ENCODE measurements at regions not wholly inside any gene's neighbourhood (a gene's known extent, or its start where the extent isn't known, plus 50 kb on each side); places are given as distances from the start of the nearest gene placed in this dataset.

DNA sequence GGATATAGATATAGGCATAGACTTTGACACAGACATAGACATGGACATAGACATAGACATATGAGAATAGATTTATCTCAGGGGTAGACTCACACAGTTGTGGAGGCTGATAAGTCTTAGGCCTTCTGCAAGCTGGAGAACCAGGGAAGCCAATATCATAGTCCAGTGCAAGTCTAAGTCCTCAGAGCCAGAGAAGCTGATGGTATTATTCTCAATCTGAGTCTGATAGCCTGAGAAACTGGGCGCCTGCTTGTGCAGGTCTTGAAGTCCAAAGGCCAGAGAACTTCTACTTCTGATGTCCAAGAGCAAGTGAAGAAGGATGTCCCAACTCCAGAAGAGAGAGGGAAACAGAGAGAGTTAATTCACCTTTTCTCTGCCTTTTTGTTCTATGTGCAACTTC is 476.5 kb downstream of the SLC6A15 start:
- Histone ChIP-seq H3K79me2 (ENCODE audit: insufficient read depth, low read length) (no peaks in the 10 kb centered on the region), H3K27me3 (ENCODE audit: insufficient read depth, low read length, poor library complexity) (no peaks in the 10 kb centered on the region), H3K36me3 (ENCODE audit: insufficient read depth, low read length) (no peaks in the 10 kb centered on the region), H3K27ac (ENCODE audit: low read length) (no peak overlapping the region), H3K9ac (ENCODE audit: low read depth, low read length) (no peak overlapping the region), H3K4me1 (ENCODE audit: insufficient read depth, low read length) (no peaks in the 10 kb centered on the region), H3K9me3 (ENCODE audit: insufficient read depth, low read length, severe bottlenecking) (no peaks in the 10 kb centered on the region), H2AFZ (ENCODE audit: low read depth, low read length) (no peak overlapping the region), H3K4me3 (ENCODE audit: low read depth in 1 of 2, low read length in 2 of 2) (no peak overlapping the region), H4K20me1 (ENCODE audit: insufficient read depth, low read length) (no peaks in the 10 kb centered on the region), H3K4me2 (ENCODE audit: insufficient read depth, low read length) (no peak overlapping the region)
- TF ChIP-seq, protein P1, sequence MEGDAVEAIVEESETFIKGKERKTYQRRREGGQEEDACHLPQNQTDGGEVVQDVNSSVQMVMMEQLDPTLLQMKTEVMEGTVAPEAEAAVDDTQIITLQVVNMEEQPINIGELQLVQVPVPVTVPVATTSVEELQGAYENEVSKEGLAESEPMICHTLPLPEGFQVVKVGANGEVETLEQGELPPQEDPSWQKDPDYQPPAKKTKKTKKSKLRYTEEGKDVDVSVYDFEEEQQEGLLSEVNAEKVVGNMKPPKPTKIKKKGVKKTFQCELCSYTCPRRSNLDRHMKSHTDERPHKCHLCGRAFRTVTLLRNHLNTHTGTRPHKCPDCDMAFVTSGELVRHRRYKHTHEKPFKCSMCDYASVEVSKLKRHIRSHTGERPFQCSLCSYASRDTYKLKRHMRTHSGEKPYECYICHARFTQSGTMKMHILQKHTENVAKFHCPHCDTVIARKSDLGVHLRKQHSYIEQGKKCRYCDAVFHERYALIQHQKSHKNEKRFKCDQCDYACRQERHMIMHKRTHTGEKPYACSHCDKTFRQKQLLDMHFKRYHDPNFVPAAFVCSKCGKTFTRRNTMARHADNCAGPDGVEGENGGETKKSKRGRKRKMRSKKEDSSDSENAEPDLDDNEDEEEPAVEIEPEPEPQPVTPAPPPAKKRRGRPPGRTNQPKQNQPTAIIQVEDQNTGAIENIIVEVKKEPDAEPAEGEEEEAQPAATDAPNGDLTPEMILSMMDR (IDR thresholded peaks at IDR 0.05; ENCODE audit: borderline replicate concordance, extremely low read depth, low read length, poor library complexity, severe bottlenecking), result no peak
- TF ChIP-seq EZH2 (IDR thresholded peaks at IDR 0.05; ENCODE audit: borderline replicate concordance, low read depth, low read length, severe bottlenecking), result no peak
- DNase-seq (no peak), ATAC-seq (ENCODE audit: insufficient read depth, low read depth) (no peak)

DNA sequence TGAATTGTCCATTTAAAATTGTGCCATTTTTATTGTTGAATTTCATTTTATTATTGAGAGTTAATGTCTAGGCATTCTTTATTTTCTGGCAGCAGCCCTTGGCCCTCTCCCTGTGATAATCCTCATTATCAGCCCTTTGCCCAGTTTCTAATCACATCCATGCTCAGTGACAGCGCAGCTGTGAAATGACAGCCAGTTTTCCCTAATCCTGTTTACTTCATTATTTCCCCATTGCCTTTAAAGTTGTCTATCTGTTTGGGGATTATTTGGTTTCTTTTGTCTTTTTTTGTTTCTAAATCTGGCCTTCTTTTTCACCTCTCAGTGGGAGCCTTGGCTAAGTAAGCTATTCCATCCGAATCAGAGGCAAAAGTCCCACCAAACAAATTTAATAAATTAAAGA is 476.9 kb downstream of the SLC6A15 start:
- no peak overlapping the region for H3K4me3 ChIP-seq (ENCODE audit: low read depth in 1 of 2, low read length in 2 of 2)
- TF ChIP-seq EZH2 (IDR thresholded peaks at IDR 0.05; ENCODE audit: borderline replicate concordance, low read depth, low read length, severe bottlenecking), result no peak
- TF ChIP-seq, protein P1 (IDR thresholded peaks at IDR 0.05; ENCODE audit: borderline replicate concordance, extremely low read depth, low read length, poor library complexity, severe bottlenecking), result no peak
- no peaks in the 10 kb centered on the region for H3K4me1 ChIP-seq (ENCODE audit: insufficient read depth, low read length)
- no peaks in the 10 kb centered on the region for H3K27me3 ChIP-seq (ENCODE audit: insufficient read depth, low read length, poor library complexity)
- DNase-seq, result no peak
- H2AFZ ChIP-seq (ENCODE audit: low read depth, low read length), result no peak overlapping the region
- H4K20me1 ChIP-seq (ENCODE audit: insufficient read depth, low read length), result no peaks in the 10 kb centered on the region
- H3K9me3 ChIP-seq (ENCODE audit: insufficient read depth, low read length, severe bottlenecking), result no peaks in the 10 kb centered on the region
- H3K4me2 ChIP-seq (ENCODE audit: insufficient read depth, low read length), result no peak overlapping the region
- no peak overlapping the region for H3K9ac ChIP-seq (ENCODE audit: low read depth, low read length)
- H3K27ac ChIP-seq (ENCODE audit: low read length), result no peak overlapping the region
- no peaks in the 10 kb centered on the region for H3K79me2 ChIP-seq (ENCODE audit: insufficient read depth, low read length)
- no peaks in the 10 kb centered on the region for H3K36me3 ChIP-seq (ENCODE audit: insufficient read depth, low read length)
- no peak for ATAC-seq (ENCODE audit: insufficient read depth, low read depth)

DNA sequence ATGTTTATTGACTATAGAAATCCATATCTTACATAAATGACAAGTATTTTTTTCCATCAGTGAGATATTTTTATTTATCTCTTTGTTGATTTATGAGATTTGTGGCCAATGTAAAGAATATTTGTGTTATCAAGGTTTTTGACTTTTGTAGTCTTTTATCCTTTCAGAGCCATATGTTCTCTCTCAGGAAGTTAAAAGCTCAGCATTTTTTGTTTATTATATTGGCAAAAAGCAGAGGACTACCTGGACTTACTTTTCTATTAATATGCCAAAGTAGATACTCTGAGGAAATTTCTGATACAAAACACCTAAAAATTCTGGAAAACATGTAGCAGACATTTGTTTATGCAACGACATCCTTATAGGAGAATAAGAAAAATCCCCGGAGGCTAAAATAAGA is 490.3 kb downstream of the SLC6A15 start:
- H3K9me3 ChIP-seq (ENCODE audit: insufficient read depth, low read length, severe bottlenecking), result peaks cover 2% of the 10 kb centered on the region
- no peak overlapping the region for H3K4me3 ChIP-seq (ENCODE audit: low read depth in 1 of 2, low read length in 2 of 2)
- no peaks in the 10 kb centered on the region for H3K79me2 ChIP-seq (ENCODE audit: insufficient read depth, low read length)
- no peak overlapping the region for H3K4me2 ChIP-seq (ENCODE audit: insufficient read depth, low read length)
- ATAC-seq (ENCODE audit: insufficient read depth, low read depth) (no peak), DNase-seq (no peak)
- TF ChIP-seq, protein P1 (IDR thresholded peaks at IDR 0.05; ENCODE audit: borderline replicate concordance, extremely low read depth, low read length, poor library complexity, severe bottlenecking), result no peak
- no peak for TF ChIP-seq EZH2 (IDR thresholded peaks at IDR 0.05; ENCODE audit: borderline replicate concordance, low read depth, low read length, severe bottlenecking)
- H3K9ac ChIP-seq (ENCODE audit: low read depth, low read length), result no peak overlapping the region
- no peaks in the 10 kb centered on the region for H3K36me3 ChIP-seq (ENCODE audit: insufficient read depth, low read length)
- H3K27me3 ChIP-seq (ENCODE audit: insufficient read depth, low read length, poor library complexity), result no peaks in the 10 kb centered on the region
- H2AFZ ChIP-seq (ENCODE audit: low read depth, low read length), result no peak overlapping the region
- H4K20me1 ChIP-seq (ENCODE audit: insufficient read depth, low read length), result no peaks in the 10 kb centered on the region
- H3K4me1 ChIP-seq (ENCODE audit: insufficient read depth, low read length), result no peaks in the 10 kb centered on the region
- H3K27ac ChIP-seq (ENCODE audit: low read length), result no peak overlapping the region

DNA sequence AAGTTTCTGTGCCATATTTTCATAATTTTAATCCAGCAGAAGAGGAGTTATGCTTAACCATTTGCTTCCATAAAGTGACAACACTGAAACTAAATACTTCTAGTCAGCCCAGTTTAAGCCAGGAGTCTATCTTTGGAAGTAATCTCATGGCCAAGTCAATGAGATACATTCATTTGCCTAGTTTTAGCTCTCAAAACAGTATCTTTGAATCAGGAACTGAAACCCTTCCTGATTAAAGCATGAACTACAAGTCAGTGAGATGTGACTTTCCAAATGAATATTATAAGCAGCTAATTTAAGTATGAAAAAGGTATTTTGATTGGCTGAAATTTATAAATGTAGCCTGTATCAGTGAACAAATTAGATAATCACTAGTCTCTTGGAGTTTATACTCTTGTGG is 491.5 kb downstream of the SLC6A15 start:
- H3K9ac ChIP-seq (ENCODE audit: low read depth, low read length), result no peak overlapping the region
- no peak for TF ChIP-seq EZH2 (IDR thresholded peaks at IDR 0.05; ENCODE audit: borderline replicate concordance, low read depth, low read length, severe bottlenecking)
- TF ChIP-seq, protein P1 (IDR thresholded peaks at IDR 0.05; ENCODE audit: borderline replicate concordance, extremely low read depth, low read length, poor library complexity, severe bottlenecking), result no peak
- DNase-seq, result no peak
- H3K4me3 ChIP-seq (ENCODE audit: low read depth in 1 of 2, low read length in 2 of 2), result no peak overlapping the region
- no peak overlapping the region for H3K27ac ChIP-seq (ENCODE audit: low read length)
- H3K4me1 ChIP-seq (ENCODE audit: insufficient read depth, low read length), result no peaks in the 10 kb centered on the region
- H3K36me3 ChIP-seq (ENCODE audit: insufficient read depth, low read length), result no peaks in the 10 kb centered on the region
- no peak overlapping the region for H2AFZ ChIP-seq (ENCODE audit: low read depth, low read length)
- no peaks in the 10 kb centered on the region for H4K20me1 ChIP-seq (ENCODE audit: insufficient read depth, low read length)
- no peak for ATAC-seq (ENCODE audit: insufficient read depth, low read depth)
- no peaks in the 10 kb centered on the region for H3K27me3 ChIP-seq (ENCODE audit: insufficient read depth, low read length, poor library complexity)
- no peak overlapping the region for H3K4me2 ChIP-seq (ENCODE audit: insufficient read depth, low read length)
- peaks cover 2% of the 10 kb centered on the region for H3K9me3 ChIP-seq (ENCODE audit: insufficient read depth, low read length, severe bottlenecking)
- no peaks in the 10 kb centered on the region for H3K79me2 ChIP-seq (ENCODE audit: insufficient read depth, low read length)

Data from DND-41 (cell line).